ENCODE measurements at regions not wholly inside any gene's neighbourhood (a gene's known extent, or its start where the extent isn't known, plus 50 kb on each side); places are given as distances from the start of the nearest gene placed in this dataset.
"Not testable (repeated sequence)": the region's sequence is repeated elsewhere in the genome, so short reads cannot be mapped to it uniquely, and the experiment has no call there.

DNA sequence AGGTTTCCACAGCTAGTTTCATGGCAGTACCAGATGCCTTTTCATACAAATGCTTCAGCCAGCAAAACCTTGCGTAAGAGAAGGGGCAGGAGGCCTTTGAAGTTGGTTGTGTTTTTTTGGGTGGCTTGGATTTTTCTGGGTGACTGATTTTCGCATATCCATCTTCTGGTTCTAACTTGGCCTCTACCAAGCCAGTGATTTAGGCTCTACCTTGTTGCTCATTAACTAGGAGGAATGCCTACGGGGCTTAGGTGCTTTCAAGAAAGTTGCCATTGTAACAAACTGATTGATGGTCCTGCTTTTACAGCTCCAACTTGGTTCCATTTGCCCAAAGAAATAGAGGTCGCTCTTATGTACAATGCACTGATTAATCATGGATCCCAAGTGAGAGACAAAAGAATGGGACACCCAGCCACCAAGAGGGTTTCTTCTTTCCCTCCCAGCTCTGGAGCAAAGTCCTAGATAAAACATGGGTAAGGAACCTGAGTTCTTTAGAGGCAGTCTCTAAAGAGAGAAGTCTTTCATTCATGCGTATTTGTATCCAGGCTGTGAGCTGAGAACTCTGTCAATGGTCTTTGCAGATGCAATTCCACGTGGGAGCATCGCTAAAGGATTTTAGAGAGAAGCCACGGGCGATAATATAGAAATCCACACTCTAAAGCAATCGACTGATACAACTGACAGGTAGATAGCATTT is 92.1 kb upstream of the FGFR2 start:
- H3K9me3 ChIP-seq (ENCODE audit: control insufficient read depth, insufficient read depth, low read length), result no peaks in the 10 kb centered on the region
- no peak overlapping the region for H3K9ac ChIP-seq (ENCODE audit: low read depth, low read length)
- no peaks in the 10 kb centered on the region for H3K36me3 ChIP-seq (ENCODE audit: insufficient read depth, low read length)
- H3K4me1 ChIP-seq (ENCODE audit: insufficient read depth, low read length), result peaks cover 3% of the 10 kb centered on the region; the same call in 1 of the 2 replicates

DNA sequence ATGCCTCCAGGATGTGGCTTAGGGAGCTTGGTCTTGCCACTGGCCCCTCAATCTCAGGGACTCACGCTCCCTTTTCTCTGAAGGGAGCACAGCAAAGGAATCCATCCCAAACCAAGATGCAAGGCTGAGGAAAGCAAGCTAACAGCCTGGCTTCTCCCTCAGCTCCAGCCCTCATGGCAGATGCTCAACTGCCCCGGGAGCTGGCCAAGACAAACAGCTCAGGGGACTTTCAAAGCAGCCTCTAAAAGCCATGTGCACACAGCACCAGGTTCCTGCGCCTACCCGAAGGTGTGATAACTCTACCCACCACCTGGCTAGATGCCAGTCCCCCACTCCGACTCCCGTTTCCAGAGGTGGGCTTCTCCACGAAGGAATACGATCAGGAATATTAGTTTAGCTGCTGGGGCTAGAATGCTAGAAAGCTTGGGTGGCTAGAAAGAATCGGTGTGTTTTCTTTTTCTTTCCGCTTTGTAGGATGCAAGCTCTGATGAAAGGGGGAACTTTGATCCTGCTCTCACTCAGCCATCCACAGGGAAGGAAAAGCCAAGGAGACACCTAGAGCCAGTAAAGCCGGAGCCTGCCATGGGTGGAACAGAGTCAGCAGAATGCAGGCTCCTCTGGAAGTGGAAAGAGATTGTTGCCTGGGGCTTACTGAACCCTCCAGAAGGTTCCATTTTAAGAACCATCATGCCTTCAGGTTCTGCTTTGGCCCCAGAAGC is 89.0 kb upstream of the FGFR2 start:
- no peaks in the 10 kb centered on the region for H3K36me3 ChIP-seq (ENCODE audit: insufficient read depth, low read length)
- H3K9me3 ChIP-seq (ENCODE audit: control insufficient read depth, insufficient read depth, low read length), result no peaks in the 10 kb centered on the region
- H3K9ac ChIP-seq (ENCODE audit: low read depth, low read length), result no peak overlapping the region
- peaks cover 10% of the 10 kb centered on the region for H3K4me1 ChIP-seq (ENCODE audit: insufficient read depth, low read length)

- Histone ChIP-seq H3K9me3 (ENCODE audit: control insufficient read depth, insufficient read depth, low read length) (no peaks in the 10 kb centered on the region), H3K4me1 (ENCODE audit: insufficient read depth, low read length) (peaks cover 11% of the 10 kb centered on the region; the same call in 1 of the 2 replicates), H3K9ac (ENCODE audit: low read depth, low read length) (no peak overlapping the region), H3K36me3 (ENCODE audit: insufficient read depth, low read length) (no peaks in the 10 kb centered on the region)
These were observed 86.0 kb upstream of the FGFR2 start for GRCh38 chr10:121684276-121684675.

DNA sequence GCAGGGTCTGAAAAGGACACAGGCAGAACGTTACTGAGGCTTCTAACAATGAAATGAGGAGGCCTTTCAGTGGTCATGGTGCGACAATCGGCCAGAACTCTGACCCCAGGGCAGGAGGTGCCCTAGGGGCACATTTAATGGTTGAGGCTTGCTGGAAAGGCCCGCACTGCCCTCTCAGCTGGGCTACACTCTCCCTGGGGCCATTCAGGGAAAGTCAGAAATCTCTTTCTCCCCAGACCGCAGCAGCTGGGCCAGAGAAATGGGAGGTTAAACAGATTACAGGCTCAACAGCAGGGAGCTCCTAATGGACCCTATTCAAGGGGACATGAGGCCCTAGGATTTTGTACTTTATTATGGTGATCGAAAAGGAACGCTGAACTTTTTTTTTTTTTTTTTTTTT is 85.6 kb upstream of the FGFR2 start:
- Histone ChIP-seq H3K9ac (ENCODE audit: low read depth, low read length) (no peak overlapping the region), H3K36me3 (ENCODE audit: insufficient read depth, low read length) (no peaks in the 10 kb centered on the region), H3K9me3 (ENCODE audit: control insufficient read depth, insufficient read depth, low read length) (no peaks in the 10 kb centered on the region), H3K4me1 (ENCODE audit: insufficient read depth, low read length) (peaks cover 11% of the 10 kb centered on the region; the same call in 1 of the 2 replicates)

- Histone ChIP-seq H3K36me3 (ENCODE audit: insufficient read depth, low read length) (no peaks in the 10 kb centered on the region), H3K4me1 (ENCODE audit: insufficient read depth, low read length) (peaks cover 11% of the 10 kb centered on the region; the same call in 1 of the 2 replicates), H3K9me3 (ENCODE audit: control insufficient read depth, insufficient read depth, low read length) (no peaks in the 10 kb centered on the region), H3K9ac (ENCODE audit: low read depth, low read length) (no peak overlapping the region)
These were observed 85.1 kb upstream of the FGFR2 start for GRCh38 chr10:121683366-121683765.

DNA sequence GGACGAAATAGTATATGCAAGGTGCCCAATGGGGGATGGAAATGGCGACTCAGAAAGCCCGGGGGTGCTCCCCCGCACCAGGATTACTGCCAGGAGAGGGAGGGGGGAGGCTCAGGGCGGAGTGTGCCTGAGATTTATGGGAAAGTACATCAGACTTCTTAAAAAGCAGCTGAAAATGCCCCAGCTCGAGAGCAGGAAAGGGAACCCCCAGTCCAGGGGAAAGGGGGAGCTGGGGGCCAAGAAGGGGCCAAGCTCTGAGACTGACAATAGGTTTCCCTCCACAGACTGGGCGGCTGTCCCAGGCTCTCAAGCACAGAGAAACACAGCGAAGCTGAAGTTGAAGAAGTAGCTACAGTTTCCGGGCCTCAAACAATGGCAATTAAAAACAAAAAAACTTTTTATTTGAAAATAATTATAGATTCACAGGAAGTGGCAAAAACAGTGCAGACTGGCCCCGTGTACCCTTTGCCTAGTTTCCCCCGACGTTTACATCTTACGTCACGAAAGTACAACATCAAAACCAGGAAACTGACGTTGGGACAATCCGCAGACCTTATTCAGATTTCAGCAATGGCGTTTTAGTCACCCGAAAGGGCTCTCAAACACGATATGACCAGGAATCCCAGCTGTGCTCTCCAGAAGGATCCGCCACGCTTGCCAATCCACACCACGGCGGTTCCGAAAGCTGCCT is 83.9 kb upstream of the FGFR2 start:
- Histone ChIP-seq H3K9me3 (ENCODE audit: control insufficient read depth, insufficient read depth, low read length) (no peaks in the 10 kb centered on the region), H3K9ac (ENCODE audit: low read depth, low read length) (no peak overlapping the region), H3K4me1 (ENCODE audit: insufficient read depth, low read length) (peaks cover 11% of the 10 kb centered on the region; the same call in 1 of the 2 replicates), H3K36me3 (ENCODE audit: insufficient read depth, low read length) (no peaks in the 10 kb centered on the region)

DNA sequence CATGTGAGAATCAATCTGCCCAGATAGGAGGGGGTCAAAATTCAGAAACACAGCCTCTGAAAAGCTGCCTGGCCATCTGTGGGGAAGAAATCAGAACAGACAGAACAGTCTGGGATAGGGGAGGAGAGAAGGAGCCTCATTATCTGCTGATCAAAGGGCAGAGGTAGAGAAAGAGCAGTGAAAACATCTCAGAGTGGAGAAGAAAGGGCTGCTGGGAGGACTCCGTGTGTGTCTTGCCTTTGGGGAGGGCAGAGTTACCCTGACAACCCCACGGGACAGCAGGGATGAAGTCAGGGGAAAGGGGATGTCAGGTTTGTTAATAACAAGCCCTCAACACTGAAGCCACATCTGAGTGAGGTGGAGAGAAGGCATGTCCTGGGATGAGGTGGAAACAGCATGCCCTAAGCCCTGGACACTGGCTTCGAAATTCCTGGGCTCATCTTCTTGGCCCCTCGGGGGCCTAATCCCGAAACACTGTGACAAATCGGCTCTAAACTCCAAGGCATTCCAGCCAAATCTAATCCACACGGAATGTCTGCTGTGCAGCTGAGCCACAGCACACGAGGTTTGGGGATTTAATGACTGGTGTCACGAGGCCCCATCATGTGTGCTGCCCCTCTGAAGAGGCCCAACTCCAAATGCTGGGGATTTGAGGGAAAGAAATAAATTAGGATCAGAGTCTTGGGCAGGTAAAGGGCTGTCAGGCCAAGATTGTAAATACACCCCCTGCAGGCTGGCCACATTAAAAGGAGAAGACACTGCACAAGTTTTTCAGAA is 82.8 kb upstream of the FGFR2 start:
- H3K9me3 ChIP-seq (ENCODE audit: control insufficient read depth, insufficient read depth, low read length), result no peaks in the 10 kb centered on the region
- H3K4me1 ChIP-seq (ENCODE audit: insufficient read depth, low read length), result peaks cover 11% of the 10 kb centered on the region; the same call in 1 of the 2 replicates
- H3K9ac ChIP-seq (ENCODE audit: low read depth, low read length), result no peak overlapping the region
- H3K36me3 ChIP-seq (ENCODE audit: insufficient read depth, low read length), result no peaks in the 10 kb centered on the region

- Histone ChIP-seq H3K4me1 (ENCODE audit: insufficient read depth, low read length) (peaks cover 11% of the 10 kb centered on the region; the same call in 1 of the 2 replicates), H3K9ac (ENCODE audit: low read depth, low read length) (no peak overlapping the region), H3K36me3 (ENCODE audit: insufficient read depth, low read length) (no peaks in the 10 kb centered on the region), H3K9me3 (ENCODE audit: control insufficient read depth, insufficient read depth, low read length) (no peaks in the 10 kb centered on the region)
These were observed 81.7 kb upstream of the FGFR2 start for GRCh38 chr10:121679916-121680315.

GRCh38 chr10:121678631-121679174 is 80.5 kb upstream of the FGFR2 start:
- H3K4me1 ChIP-seq (ENCODE audit: insufficient read depth, low read length), result peaks cover 8% of the 10 kb centered on the region; the same call in 1 of the 2 replicates
- no peaks in the 10 kb centered on the region for H3K36me3 ChIP-seq (ENCODE audit: insufficient read depth, low read length)
- H3K9ac ChIP-seq (ENCODE audit: low read depth, low read length), result no peak overlapping the region
- H3K9me3 ChIP-seq (ENCODE audit: control insufficient read depth, insufficient read depth, low read length), result peaks cover 3% of the 10 kb centered on the region

- peaks cover 3% of the 10 kb centered on the region for H3K9me3 ChIP-seq (ENCODE audit: control insufficient read depth, insufficient read depth, low read length)
- no peaks in the 10 kb centered on the region for H3K36me3 ChIP-seq (ENCODE audit: insufficient read depth, low read length)
- H3K4me1 ChIP-seq (ENCODE audit: insufficient read depth, low read length), result peaks cover 5% of the 10 kb centered on the region; the same call in 1 of the 2 replicates
- H3K9ac ChIP-seq (ENCODE audit: low read depth, low read length), result no peak overlapping the region
These were observed 79.6 kb upstream of the FGFR2 start for GRCh38 chr10:121677880-121678279.

DNA sequence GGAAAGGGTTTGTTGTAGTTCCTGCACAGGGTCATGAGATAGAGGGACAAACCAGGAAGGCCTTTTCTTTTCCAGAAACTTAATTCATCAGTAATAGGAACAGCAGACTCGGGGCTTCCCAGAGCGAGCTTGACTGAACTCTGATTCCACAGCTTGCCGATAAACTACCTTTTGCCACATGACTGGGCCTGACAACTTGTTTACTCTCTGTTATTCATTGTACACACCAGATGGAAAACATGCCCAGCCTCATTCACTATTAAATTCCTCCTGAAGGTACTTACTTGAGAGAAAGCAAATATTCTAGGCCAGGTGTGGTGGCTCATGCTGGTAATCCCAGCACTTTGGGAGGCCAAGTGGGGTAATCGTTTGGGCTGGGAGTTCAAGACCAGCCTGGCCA is 77.1 kb upstream of the FGFR2 start:
- no peaks in the 10 kb centered on the region for H3K36me3 ChIP-seq (ENCODE audit: insufficient read depth, low read length)
- no peak overlapping the region for H3K9ac ChIP-seq (ENCODE audit: low read depth, low read length)
- peaks cover 3% of the 10 kb centered on the region for H3K9me3 ChIP-seq (ENCODE audit: control insufficient read depth, insufficient read depth, low read length)
- no peaks in the 10 kb centered on the region for H3K4me1 ChIP-seq (ENCODE audit: insufficient read depth, low read length)

DNA sequence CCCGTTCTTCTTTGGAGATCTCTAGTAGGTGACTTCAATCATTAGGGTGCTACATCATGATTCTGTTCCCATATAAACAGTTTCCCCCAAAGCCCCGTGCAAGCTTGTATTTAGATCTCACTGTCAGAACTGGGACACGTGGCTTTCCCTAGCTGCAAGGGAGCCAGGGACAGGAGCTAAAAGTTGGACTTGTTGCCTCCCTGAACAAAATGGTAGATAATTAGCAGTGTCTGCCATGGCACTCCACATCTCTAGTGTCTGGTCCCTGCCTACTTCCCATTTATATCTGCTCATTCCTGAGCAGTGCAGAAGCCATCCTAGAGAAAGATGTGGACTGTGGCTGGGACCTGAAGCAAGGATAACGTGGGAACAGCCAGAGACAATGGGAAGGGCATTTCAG is 76.6 kb upstream of the FGFR2 start:
- Histone ChIP-seq H3K9me3 (ENCODE audit: control insufficient read depth, insufficient read depth, low read length) (peaks cover 3% of the 10 kb centered on the region), H3K36me3 (ENCODE audit: insufficient read depth, low read length) (no peaks in the 10 kb centered on the region), H3K9ac (ENCODE audit: low read depth, low read length) (no peak overlapping the region), H3K4me1 (ENCODE audit: insufficient read depth, low read length) (no peaks in the 10 kb centered on the region)

GRCh38 chr10:121672733-121673132 is 74.5 kb upstream of the FGFR2 start:
- peaks cover 3% of the 10 kb centered on the region for H3K9me3 ChIP-seq (ENCODE audit: control insufficient read depth, insufficient read depth, low read length)
- no peak overlapping the region for H3K9ac ChIP-seq (ENCODE audit: low read depth, low read length)
- peaks cover 15% of the 10 kb centered on the region for H3K4me1 ChIP-seq (ENCODE audit: insufficient read depth, low read length)

GRCh38 chr10:121669840-121670239 is 71.6 kb upstream of the FGFR2 start:
- peaks cover 18% of the 10 kb centered on the region for H3K4me1 ChIP-seq (ENCODE audit: insufficient read depth, low read length)
- not testable (repeated sequence) for H3K36me3 ChIP-seq (ENCODE audit: insufficient read depth, low read length)

More at GRCh38 chr10:121672733-121673132, 74.5 kb upstream of the FGFR2 start:
- no peaks in the 10 kb centered on the region for H3K36me3 ChIP-seq (ENCODE audit: insufficient read depth, low read length)

More at GRCh38 chr10:121669840-121670239, 71.6 kb upstream of the FGFR2 start:
- not testable (repeated sequence) for H3K9ac ChIP-seq (ENCODE audit: low read depth, low read length); H3K9me3 ChIP-seq (ENCODE audit: control insufficient read depth, insufficient read depth, low read length)
